GM18517 (cell line): ENCODE measurements at regions not wholly inside any gene's neighbourhood (a gene's known extent, or its start where the extent isn't known, plus 50 kb on each side); places are given as distances from the start of the nearest gene placed in this dataset.

Source experiments
- ATAC-seq: cut with Tn5 transposase; IDR thresholded peaks from one replicate; pipeline ENCODE4 v1.9.1; 2021; ENCODE audit warnings: mild to moderate bottlenecking, moderate library complexity; ENCODE audit not compliant: unreplicated experiment

DNA sequence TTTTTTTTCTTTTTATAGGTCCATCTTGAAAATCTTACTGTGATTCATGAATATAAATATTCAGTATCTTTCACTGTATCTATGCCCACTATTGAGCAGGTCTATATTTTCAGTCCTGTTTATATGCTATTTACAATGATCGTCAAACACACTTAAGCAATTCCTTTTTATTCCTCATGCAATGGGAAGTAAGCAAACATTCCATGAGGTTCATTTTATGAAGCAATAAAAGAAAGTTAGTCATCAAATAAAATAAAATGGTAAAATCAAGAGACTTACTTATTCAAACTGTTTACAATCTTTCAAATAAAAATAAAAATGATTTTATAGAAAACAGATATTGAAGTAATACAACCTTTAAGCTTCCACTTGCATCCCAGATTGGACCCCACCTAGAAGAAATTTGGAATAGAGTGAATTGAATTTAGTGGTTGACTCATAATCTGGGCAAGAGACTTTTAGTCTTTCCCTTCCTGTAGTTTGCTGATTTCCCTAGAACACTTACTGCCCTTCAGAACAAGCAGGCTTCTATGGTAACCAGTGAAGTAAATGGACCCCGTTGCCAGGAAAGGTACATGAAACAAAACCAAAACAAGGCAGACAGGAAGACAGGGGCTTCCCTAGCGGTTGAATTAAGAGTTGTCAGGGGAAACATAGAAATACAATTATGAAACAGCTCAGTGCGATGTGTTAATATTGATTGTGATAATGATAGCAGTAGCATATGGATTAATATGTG is 241.0 kb upstream of the ATP2B1 start:
- ATAC-seq: peak; percentile 93

DNA sequence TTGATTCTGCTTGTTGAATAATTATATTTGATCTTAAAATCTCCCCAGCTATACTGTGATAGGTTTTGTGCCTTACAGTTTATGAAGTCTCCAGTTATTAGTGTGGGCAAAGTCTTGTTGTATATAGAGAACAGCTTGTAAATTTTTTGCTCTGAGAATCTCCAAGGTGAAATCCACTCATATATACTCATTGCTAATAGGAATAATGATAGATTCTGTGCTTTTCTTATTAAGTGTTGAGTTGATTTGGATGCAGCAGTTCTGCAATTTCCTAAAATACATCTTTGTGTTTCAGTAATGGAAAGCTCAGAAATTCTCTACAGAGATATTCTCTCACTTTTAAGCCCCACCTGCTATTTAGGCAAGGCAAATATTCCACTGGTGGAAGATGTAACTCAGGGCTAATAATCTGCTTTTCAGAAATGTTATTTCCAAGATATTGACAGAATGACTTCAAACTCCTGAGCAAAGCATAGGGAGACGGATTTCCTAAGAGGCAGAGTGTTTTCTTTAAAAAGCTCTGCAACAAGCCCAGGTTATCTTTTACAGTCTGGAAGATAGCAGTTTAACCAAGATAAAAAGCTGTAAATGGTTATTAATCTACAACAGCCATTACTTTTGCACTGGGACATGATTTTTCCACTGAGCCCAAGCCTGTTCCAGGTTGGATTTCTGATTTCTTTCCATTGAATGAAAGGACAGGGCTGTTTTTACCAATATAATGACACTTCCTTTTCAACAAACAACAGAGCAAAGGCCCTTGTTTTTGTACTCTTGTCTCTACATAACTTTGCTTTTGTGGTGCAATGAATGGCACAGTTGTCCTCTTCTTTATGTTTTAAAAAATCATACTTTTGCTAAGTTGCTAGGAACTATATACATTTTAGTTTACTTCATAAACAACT is 239.9 kb upstream of the ATP2B1 start:
- ATAC-seq: no peak

DNA sequence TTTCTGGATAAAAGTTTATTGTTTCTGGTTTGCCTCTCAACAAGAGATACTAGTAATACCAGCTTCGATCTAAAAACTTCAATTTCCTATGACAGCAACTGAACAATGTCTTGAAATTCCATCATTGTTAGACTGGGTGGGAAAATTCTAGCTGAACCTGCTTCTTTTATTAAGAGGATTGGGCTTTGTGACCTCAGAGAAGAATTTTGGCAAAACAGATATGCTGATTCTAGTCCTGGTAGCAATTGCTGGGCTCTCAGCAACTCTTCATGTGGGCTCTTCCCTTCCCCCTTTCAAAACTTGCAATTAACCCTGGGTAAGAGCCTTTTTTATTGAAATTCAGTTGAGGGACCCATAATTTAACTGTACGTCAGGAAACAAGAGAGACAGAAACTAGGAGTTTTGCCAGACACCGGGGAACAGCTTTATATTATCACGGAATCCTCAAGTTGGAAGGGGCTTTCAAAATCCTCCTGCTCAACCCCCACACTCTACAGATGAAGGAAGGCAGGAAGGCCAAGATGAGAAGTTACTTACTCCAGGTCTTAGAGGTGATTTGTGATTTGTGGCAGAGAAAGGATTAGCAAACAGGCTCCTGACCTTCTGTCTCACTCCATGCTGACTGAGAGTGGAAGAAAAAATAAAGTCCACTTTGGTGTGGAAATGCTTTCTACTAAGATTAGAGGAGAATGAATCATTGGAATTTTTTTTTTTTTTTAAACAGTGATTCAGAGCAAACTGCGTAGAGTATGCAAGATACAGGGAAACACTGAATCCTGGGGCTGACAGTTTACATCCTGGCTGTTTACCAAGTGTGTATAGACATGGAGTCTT is 239.0 kb upstream of the ATP2B1 start:
- no peak for ATAC-seq

DNA sequence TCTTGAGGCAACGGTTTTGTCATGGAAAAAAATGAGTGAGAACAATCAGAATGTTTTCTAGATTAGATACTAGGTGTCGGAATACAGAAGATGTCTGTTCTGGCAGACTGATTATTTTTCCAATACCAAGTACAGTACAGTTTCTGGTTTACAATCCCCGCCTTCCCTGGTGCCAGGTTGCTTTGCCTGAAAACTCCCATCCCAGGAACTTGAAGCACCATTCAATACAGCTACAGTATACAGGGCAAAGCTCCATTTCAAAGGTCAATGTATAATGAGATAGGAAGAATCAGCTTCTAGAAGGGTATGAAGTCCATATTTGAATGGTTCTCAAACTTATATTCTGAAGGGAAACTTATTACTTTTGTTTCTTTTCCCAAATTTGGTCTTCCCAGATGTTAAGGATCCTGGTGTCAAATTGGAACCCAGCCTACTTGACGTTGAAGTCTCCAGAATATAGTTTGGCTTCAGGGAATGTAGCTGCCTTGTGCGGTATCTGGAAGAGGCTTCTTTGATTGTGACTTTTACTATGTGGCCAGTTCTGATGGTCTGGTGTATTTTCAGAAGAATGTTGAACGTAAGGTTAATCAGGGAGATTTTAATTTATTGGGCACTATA is 238.0 kb upstream of the ATP2B1 start:
- ATAC-seq: no peak

DNA sequence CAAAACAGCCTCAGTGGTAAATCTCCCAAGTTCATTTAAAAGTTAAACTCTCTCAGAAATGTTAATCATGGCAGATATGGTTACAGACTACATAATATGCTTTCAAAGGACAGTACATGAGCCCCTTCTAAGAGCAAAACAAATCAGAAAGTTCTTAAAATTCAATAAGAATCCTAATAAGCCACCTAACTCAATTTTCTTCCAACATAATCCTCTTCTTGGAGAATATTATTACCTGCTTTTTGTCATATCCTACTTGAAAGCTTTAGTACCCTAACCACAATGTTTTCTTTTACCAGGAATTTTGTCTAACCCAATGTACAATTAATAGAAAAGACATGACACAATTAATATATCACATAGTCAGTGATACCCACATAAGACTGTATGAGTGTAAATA is 236.5 kb upstream of the ATP2B1 start:
- ATAC-seq: no peak

DNA sequence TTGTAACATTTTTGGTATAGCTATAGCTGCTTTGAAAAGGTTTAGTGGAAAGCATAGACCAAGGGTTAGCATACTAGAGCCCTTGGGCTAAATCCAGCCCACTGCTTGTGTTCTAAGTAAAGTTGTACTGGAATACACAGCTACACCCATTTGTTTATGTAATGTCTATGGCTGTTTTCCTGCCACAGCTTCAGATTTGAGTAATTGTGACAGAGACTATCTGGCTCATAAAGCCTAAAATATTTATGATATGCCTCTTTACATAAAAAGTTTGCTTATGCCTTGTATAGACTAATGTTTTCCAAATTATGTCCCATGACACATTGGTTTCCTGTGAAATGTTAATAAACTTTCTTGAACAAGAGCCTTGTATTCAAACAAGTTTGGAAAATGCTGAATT is 234.8 kb upstream of the ATP2B1 start:
- ATAC-seq: no peak

DNA sequence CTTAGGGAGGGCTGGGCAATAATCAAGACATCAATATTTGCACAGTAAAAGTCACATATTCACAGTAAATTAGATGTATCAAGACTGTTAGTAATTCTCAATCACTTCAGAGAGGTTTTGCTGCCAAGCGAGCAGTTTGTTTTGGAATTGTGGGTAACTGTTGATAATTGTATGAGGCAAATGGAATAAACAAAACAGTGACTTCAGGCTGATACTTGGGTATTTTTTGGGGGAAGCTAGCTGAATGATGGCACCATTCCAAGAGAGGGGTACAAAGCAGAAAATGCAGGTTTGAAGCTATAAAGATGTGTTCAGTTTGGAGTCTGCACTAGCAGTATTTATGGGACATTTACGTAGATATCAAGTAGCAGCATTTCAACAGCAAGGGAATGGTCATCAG is 232.8 kb upstream of the ATP2B1 start:
- no peak for ATAC-seq

DNA sequence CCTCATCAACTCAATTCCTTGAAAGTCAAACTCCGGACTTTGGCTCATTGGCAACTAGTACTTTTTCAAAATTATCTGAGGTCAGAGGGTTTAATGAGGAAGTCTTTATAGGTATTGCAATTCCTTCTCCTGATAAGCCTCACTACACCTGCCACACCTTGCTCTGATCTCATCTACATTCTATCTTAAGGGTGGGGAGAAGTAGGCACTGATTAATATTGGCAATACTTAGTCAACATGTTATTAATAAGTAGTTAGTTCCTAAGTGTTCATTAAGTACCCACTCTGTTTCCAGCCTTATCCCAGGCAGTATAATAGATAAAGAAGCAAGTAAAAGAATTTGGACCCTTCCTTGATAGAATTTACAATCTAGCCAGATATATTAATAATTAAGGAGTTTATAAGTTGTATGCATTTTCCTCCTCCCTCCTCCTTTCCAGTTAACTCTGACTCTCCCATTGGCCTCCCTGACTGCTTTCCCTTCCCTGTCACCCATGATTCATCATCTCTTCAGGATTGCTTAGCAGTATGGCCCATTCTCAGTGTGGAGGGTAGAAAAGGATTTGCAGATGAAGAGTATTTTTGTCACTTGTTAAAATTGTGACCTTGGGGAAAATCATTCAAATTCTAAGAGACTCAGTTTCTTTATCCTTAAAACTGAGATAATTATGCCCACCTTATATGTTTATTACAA is 231.0 kb upstream of the ATP2B1 start:
- ATAC-seq: no peak

DNA sequence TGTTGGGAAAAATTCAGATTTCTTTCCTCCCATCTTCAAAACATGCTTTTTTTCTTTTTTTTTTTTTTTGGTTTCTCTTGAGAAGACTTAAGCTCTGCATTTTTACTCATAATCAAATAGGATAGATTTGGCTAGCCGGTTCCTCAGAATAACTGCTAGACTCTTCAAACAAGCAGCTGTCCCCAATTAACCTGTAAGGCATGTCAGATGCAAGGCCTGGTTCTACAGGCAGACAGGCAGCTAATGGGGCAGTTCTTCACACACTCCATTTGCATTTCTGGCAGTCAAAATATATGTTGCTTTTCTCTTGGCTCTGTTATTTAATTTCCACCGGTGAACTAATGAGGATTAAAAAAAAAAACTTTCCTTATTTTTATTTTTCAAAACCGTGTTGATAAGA is 228.0 kb upstream of the ATP2B1 start:
- no peak for ATAC-seq

DNA sequence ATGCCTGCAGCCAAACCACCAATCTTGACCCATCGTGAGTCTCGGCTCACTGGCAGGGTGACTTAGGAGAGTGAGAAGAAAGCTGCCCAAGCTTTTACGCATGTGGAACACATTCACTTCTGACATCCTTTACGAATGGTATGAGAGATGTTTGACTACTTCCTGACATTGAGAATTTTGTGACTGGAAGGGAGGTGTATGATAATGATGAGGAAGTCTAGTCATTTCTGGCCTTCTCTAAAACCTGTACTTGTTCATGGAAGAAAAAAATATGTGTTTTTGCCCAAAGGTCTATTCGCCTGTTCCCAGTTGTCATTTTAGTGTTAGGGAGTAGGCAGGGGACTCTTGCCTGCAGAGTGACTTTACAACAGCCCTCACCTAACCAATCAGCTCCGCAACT is 227.2 kb upstream of the ATP2B1 start:
- ATAC-seq: peak; percentile 65

DNA sequence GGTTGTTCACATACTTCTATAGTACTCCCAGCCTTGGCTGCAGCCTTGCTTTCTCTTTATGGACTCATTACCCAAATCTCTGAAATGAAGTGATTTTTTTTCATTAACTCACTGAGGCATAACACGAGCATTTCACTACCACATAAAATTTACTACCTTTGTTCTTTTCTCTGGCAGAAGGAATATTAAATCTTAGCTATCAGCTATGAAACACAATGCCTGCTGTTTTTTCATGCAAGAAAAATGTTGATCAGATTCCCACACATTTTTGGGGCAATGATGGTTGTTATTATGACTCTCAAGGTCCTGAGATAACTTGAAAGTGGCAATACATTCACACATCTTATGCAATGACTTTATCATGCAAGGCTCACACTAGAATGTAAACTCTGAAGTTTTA is 225.3 kb upstream of the ATP2B1 start:
- ATAC-seq: no peak

DNA sequence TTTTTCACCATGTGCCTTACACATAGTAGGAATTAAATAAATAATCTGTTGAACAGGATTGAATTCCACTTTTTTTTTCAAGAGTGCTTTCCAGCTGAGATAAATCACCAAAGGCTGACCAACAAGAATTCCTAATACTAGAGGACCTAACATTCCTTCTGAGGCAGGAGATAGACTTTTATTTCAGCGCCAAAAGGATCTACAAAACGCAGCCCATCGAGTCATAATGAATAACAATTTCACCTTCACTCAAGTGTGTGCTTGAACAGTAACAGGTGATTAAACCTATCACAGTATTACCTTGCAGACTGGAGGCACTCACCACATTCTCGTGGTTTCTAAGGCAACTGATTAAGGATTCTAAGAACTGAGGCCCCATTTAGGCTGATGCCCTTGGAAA is 224.3 kb upstream of the ATP2B1 start:
- ATAC-seq: no peak

DNA sequence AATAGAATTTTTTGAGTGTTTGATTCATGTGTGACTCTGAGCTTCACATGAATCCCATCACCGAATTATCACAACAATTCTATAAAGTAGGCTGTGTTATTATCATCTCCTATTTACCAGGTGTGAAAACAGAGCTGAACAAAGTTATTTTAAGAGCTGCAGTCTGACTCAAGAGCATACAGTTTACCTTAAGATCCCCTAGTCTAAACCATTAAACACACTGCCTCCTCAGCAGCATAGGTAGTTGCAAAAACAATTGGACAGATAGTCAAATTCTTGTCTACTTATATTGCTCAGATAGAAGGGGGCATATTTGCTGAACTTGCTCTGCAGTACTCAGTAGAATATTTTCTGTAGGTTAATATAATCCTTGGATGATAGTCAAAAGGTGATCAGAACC is 219.8 kb upstream of the ATP2B1 start:
- ATAC-seq: peak; percentile 28

DNA sequence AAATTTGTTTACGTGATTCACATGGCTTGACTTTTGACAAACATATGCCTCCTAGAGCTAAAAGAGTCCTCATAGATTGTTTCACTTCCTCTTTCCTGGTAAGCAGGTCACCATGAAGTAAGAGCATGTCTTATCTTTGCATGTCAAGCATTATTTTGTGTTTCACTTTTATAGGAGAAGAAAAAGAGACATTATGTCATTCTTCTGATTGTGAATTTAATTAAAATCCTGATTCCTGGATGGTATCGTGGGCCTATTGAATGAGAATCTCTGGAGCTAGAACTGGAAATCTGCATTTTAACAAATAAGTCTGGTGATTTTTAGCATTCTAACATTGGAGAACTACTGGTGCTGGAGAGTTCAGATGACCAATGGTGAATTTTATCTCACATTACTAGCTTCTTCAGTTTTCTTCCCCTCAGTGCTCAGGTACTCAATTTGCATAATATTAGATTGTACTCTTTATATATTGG is 218.6 kb upstream of the ATP2B1 start:
- ATAC-seq: peak; percentile 98

DNA sequence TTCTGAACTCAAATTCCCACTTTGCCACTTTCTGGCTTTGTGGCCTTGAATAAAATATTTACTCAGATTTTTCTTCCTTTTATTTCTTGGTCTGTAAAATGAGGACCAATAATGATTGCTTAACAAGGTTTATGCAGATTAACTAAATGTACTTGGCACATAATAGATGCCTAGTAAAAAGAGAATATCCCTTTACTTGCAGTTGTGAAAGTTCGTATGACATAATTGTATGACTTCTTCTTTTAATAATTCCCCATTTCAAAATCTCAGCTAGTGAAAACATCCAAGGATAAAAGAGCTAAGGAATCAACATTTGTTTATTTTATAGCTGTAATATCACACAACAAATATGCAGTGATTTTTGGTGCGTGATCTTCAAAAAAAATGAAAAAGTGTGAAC is 215.6 kb upstream of the ATP2B1 start:
- no peak for ATAC-seq

DNA sequence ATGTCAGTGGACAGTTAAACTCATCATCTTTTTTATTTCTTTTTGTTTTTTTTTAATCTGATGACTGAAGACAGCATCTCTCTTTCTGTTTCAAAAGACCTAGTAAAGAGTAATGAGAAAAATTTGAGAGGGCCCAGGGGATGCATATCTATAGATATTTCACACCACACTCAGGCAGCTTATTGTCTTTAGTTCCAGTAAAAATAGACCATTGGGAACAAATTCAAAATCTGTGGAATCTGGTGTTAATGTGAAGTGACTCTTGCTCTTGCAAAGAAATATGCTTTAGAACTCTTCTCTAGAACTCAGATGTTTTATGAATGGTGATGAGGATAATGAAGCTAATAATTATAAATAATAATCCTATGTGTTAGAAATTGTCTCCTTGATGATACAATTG is 214.5 kb upstream of the ATP2B1 start:
- no peak for ATAC-seq

DNA sequence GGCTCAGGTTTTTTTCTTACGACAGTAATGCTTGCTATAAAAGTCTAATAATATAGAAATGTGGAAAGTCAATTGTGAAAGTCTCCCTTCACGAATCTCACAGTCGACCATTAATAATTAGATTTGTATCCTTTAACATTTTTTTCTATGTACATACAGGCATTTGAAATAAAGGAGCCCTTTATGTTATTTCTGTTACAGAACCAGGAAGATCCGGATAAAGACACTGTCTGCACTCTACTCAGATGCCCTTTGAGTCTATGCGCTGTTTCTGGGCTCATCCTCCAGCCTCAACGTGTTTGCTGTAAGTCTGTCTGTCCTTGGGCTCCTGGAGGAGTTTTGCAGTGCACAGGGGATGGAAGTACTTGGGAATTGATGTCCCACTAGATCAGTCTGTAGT is 212.2 kb upstream of the ATP2B1 start:
- no peak for ATAC-seq

DNA sequence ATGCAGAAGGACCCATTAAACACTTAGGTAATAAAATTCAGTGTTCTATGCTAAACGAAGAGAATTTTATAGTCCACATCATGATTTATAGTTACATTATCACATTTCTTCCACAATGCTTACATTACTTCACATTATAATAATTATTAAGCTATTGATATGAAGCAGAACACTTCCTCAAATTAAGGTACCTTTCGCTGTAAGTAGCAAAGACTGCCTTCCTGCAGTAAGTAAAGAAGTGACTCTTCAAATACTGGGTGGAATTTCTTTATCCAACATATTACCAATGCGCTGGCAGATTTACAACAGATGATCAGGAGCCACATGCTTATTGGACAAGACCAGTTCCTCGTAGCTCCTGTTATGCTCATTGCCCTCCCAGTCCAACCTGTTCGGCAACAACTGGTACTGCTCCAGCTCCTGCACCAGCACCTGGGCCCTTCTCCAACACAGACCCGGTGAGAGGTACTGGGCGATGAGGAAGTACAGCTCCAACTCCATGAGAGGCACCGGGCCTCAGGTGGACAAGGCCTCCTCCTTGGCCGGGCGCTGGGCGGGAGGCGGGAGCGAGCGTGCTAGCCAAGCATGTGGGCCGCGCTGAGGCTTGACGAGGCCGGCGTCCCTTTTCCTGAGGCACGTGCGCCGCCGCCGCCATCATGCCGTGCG is 210.7 kb upstream of the ATP2B1 start:
- no peak for ATAC-seq

DNA sequence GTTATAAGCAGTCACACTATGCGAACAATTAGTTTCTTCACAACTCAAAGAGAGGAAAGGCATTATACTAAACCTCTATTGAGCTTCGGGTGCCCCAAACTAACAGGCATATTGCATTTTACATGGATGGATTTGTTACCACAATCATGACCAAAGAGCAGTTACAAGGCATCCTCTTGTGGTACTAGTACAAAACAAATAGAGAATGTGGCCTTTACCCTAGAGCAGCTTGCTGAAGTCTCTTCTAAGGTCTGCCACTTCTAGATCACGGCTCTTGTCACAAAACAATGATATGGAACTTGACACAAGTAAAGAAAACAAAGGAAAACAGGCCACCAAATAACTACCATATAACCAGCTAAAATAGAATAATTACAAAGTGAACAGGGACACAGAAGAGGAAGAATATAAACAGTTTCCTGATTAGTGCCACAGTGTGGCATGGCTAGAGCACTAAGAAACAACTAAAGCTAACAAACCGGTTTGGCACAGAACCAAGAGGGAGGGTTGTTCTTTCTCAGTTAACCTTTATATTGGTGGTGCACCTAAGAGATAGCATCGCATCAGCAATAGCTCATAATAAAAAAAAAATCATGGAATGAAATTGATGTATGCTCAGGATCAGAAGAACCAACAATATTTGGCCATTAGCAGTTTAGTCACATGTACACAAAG is 209.7 kb upstream of the ATP2B1 start:
- no peak for ATAC-seq
